Left hindlimb (tissue), 1 donor: ENCODE measurements at regions not wholly inside any gene's neighbourhood (a gene's known extent, or its start where the extent isn't known, plus 50 kb on each side); places are given as distances from the start of the nearest gene placed in this dataset.
A peak's percentile ranks its signal among the peaks of the same experiment; 100 is the strongest.
"Not testable (repeated sequence)": the region's sequence is repeated elsewhere in the genome, so short reads cannot be mapped to it uniquely, and the experiment has no call there.

Experiments used
- DNase-seq: peaks from one replicate; pipeline ENCODE4 v3.0.0-alpha.2; 2018

GRCh38 chr21:28699186-28699585 is 293.5 kb downstream of the LTN1 start:
- no peak for DNase-seq

- DNase-seq: no peak
Measured at GRCh38 chr21:28696844-28697410, 295.8 kb downstream of the LTN1 start.

- DNase-seq: no peak
Measured at GRCh38 chr21:28693476-28693875, 299.2 kb downstream of the LTN1 start.

GRCh38 chr21:28690196-28690595 is 302.5 kb downstream of the LTN1 start:
- DNase-seq: no peak

- DNase-seq: no peak
Measured at GRCh38 chr21:28688381-28688780, 304.3 kb downstream of the LTN1 start.

- no peak for DNase-seq
Measured at GRCh38 chr21:28687586-28687985, 305.1 kb downstream of the LTN1 start.

- DNase-seq: no peak
Measured at GRCh38 chr21:28683982-28684752, 308.5 kb downstream of the LTN1 start.

- not testable (repeated sequence) for DNase-seq
Measured at GRCh38 chr21:28682884-28683283, 309.8 kb downstream of the LTN1 start.

GRCh38 chr21:28677096-28677495 is 315.6 kb downstream of the LTN1 start:
- not testable (repeated sequence) for DNase-seq

- peak; percentile 34 for DNase-seq
Measured at GRCh38 chr21:28675331-28676041, 317.2 kb downstream of the LTN1 start.

GRCh38 chr21:28674763-28675162 is 317.9 kb downstream of the LTN1 start:
- no peak for DNase-seq

GRCh38 chr21:28671549-28672195 is 321.0 kb downstream of the LTN1 start:
- no peak for DNase-seq

- no peak for DNase-seq
Measured at GRCh38 chr21:28669971-28670653, 322.6 kb downstream of the LTN1 start.

GRCh38 chr21:28669321-28669720 is 323.4 kb downstream of the LTN1 start:
- DNase-seq: no peak

GRCh38 chr21:28663754-28664153 is 328.9 kb downstream of the LTN1 start:
- no peak for DNase-seq

GRCh38 chr21:28663111-28663693 is 329.5 kb downstream of the LTN1 start:
- DNase-seq: no peak

- no peak for DNase-seq
Measured at GRCh38 chr21:28657566-28657965, 335.1 kb downstream of the LTN1 start.

- DNase-seq: no peak
Measured at GRCh38 chr21:28655471-28655870, 337.2 kb downstream of the LTN1 start.

GRCh38 chr21:28654406-28654805 is 338.3 kb downstream of the LTN1 start:
- DNase-seq: no peak

- no peak for DNase-seq
Measured at GRCh38 chr21:28644762-28645161, 347.9 kb downstream of the LTN1 start.

- DNase-seq: no peak
Measured at GRCh38 chr21:28642891-28643290, 349.8 kb downstream of the LTN1 start.

GRCh38 chr21:28641731-28642130 is 350.9 kb downstream of the LTN1 start:
- DNase-seq: no peak

GRCh38 chr21:28640326-28640725 is 352.4 kb downstream of the LTN1 start:
- DNase-seq: no peak
